Stomach smooth muscle (tissue), 2 donors: ENCODE measurements at regions not wholly inside any gene's neighbourhood (a gene's known extent, or its start where the extent isn't known, plus 50 kb on each side); places are given as distances from the start of the nearest gene placed in this dataset.
"Not testable (repeated sequence)": the region's sequence is repeated elsewhere in the genome, so short reads cannot be mapped to it uniquely, and the experiment has no call there.

Source experiments
- H3K27ac ChIP-seq: one replicate; pipeline ENCODE4 v1.7.0; 2013; ENCODE audit warnings: mild to moderate bottlenecking, low read length, inconsistent platforms
- H3K27me3 ChIP-seq, 2 donors: one replicate each; pipeline ENCODE4 v1.7.0; 2013; ENCODE audit warnings: low read length in 2 of 2; ENCODE audit not compliant: insufficient read depth in 2 of 2, control insufficient read depth in 1 of 2
- H3K36me3 ChIP-seq, 2 donors: one replicate each; pipeline ENCODE4 v1.7.0; 2013; ENCODE audit warnings: low read length in 2 of 2; ENCODE audit not compliant: control insufficient read depth in 2 of 2, insufficient read depth in 2 of 2
- H3K4me1 ChIP-seq: one replicate; pipeline ENCODE4 v1.7.0; 2013; ENCODE audit warnings: low read length; ENCODE audit not compliant: control insufficient read depth, insufficient read depth
- H3K4me3 ChIP-seq, 2 donors: one replicate each; pipeline ENCODE4 v1.7.0; 2013; ENCODE audit warnings: low read length in 2 of 2
- H3K9ac ChIP-seq, 2 donors: one replicate each; pipeline ENCODE4 v1.7.0; 2013; ENCODE audit warnings: low read length in 2 of 2, mild to moderate bottlenecking in 1 of 2
- H3K9me3 ChIP-seq, 2 donors: one replicate each; pipeline ENCODE4 v1.7.0; 2013; ENCODE audit warnings: low read length in 2 of 2; ENCODE audit not compliant: control insufficient read depth in 2 of 2
- donor health status: healthy.
- donor health status: Pancreatic carcinoma.

- not testable (repeated sequence) for H3K9me3 ChIP-seq, H3K4me1 ChIP-seq, H3K27me3 ChIP-seq, H3K9ac ChIP-seq, H3K36me3 ChIP-seq, H3K4me3 ChIP-seq, H3K27ac ChIP-seq
Observed at GRCh38 chr16:29228664-29229611, 177.6 kb downstream of the NPIPB11 start.

GRCh38 chr16:29227751-29228663, 178.5 kb downstream of the NPIPB11 start:
- H3K9me3 ChIP-seq, H3K4me3 ChIP-seq, H3K9ac ChIP-seq, H3K4me1 ChIP-seq, H3K36me3 ChIP-seq, H3K27ac ChIP-seq, H3K27me3 ChIP-seq: not testable (repeated sequence)

- H3K36me3 ChIP-seq: no peaks in the 10 kb centered on the region
- H3K9me3 ChIP-seq: no peaks in the 10 kb centered on the region
- peaks cover 11% of the 10 kb centered on the region for H3K4me1 ChIP-seq
- H3K4me3 ChIP-seq: no peak overlapping the region
- no peaks in the 10 kb centered on the region for H3K27me3 ChIP-seq
- no peak overlapping the region for H3K27ac ChIP-seq
- H3K9ac ChIP-seq: no peak overlapping the region
Observed at GRCh38 chr16:29226782-29227181, 179.7 kb downstream of the NPIPB11 start.

- H3K36me3 ChIP-seq, H3K9ac ChIP-seq: not testable (repeated sequence)
- peaks cover 16% of the 10 kb centered on the region for H3K4me1 ChIP-seq
Observed at GRCh38 chr16:29224675-29225074, 181.8 kb downstream of the NPIPB11 start.

GRCh38 chr16:29222615-29223014, 183.9 kb downstream of the NPIPB11 start:
- peaks cover 16% of the 10 kb centered on the region for H3K4me1 ChIP-seq
- not testable (repeated sequence) for H3K36me3 ChIP-seq, H3K9ac ChIP-seq, H3K27ac ChIP-seq, H3K27me3 ChIP-seq, H3K9me3 ChIP-seq, H3K4me3 ChIP-seq

More at GRCh38 chr16:29224675-29225074, 181.8 kb downstream of the NPIPB11 start:
- not testable (repeated sequence) for H3K4me3 ChIP-seq, H3K9me3 ChIP-seq, H3K27ac ChIP-seq, H3K27me3 ChIP-seq

- H3K36me3 ChIP-seq, H3K9ac ChIP-seq, H3K27ac ChIP-seq, H3K9me3 ChIP-seq, H3K4me3 ChIP-seq, H3K27me3 ChIP-seq: not testable (repeated sequence)
- H3K4me1 ChIP-seq: peaks cover 16% of the 10 kb centered on the region
Observed at GRCh38 chr16:29222008-29222407, 184.5 kb downstream of the NPIPB11 start.

- H3K9me3 ChIP-seq, H3K36me3 ChIP-seq, H3K27ac ChIP-seq, H3K9ac ChIP-seq, H3K4me3 ChIP-seq, H3K27me3 ChIP-seq: not testable (repeated sequence)
- peaks cover 16% of the 10 kb centered on the region for H3K4me1 ChIP-seq
Observed at GRCh38 chr16:29221281-29221955, 185.1 kb downstream of the NPIPB11 start.

- not testable (repeated sequence) for H3K27me3 ChIP-seq, H3K27ac ChIP-seq, H3K36me3 ChIP-seq, H3K9me3 ChIP-seq, H3K9ac ChIP-seq
- Histone ChIP-seq H3K4me3 (peak overlapping the region in 1 of 2 donors; percentile 29), H3K4me1 (peaks cover 16% of the 10 kb centered on the region)
Observed at GRCh38 chr16:29220647-29221191, 185.8 kb downstream of the NPIPB11 start.

GRCh38 chr16:29219966-29220646, 186.4 kb downstream of the NPIPB11 start:
- not testable (repeated sequence) for H3K27me3 ChIP-seq, H3K27ac ChIP-seq, H3K9ac ChIP-seq, H3K9me3 ChIP-seq, H3K36me3 ChIP-seq
- H3K4me1 ChIP-seq: peaks cover 16% of the 10 kb centered on the region
- peak overlapping the region in 1 of 2 donors; percentile 29 for H3K4me3 ChIP-seq

- not testable (repeated sequence) for H3K36me3 ChIP-seq, H3K27ac ChIP-seq, H3K9ac ChIP-seq, H3K27me3 ChIP-seq, H3K4me3 ChIP-seq, H3K9me3 ChIP-seq
- peaks cover 16% of the 10 kb centered on the region for H3K4me1 ChIP-seq
Observed at GRCh38 chr16:29219562-29219961, 186.9 kb downstream of the NPIPB11 start.
